HEK293T (cell line): ENCODE measurements at regions not wholly inside any gene's neighbourhood (a gene's known extent, or its start where the extent isn't known, plus 50 kb on each side); places are given as distances from the start of the nearest gene placed in this dataset.

Source experiments
- FOXK2 ChIP-seq: fragments of 450-650 bp; IDR thresholded peaks from 2 replicates; pipeline ENCODE4 v1.6.1; 2016; ENCODE audit warnings: mild to moderate bottlenecking
- TARDBP ChIP-seq: fragments of 450-650 bp; IDR thresholded peaks from 2 replicates; pipeline ENCODE4 v1.6.1; 2016

GRCh38 chr9:107211284-107211923 lies 71.7 kb upstream of the RAD23B start:
- TF ChIP-seq FOXK2 (no peak), TARDBP (no peak)
